Osteocyte (in vitro differentiated cells): ENCODE measurements at regions not wholly inside any gene's neighbourhood (a gene's known extent, or its start where the extent isn't known, plus 50 kb on each side); places are given as distances from the start of the nearest gene placed in this dataset.

Experiments used
- DNase-seq: peaks from one replicate; pipeline ENCODE4 v3.0.0; 2021; ENCODE audit warnings: mixed read lengths; ENCODE audit not compliant: unreplicated experiment; ENCODE audit errors: extremely low spot score
- H3K27ac Mint-ChIP-seq: one replicate; pipeline ENCODE4 v1.8.0; 2021; ENCODE audit warnings: mild to moderate bottlenecking, mixed read lengths; ENCODE audit not compliant: unreplicated experiment
- H3K27me3 Mint-ChIP-seq: one replicate; pipeline ENCODE4 v1.8.0; 2021; ENCODE audit warnings: mixed read lengths; ENCODE audit not compliant: unreplicated experiment
- H3K36me3 Mint-ChIP-seq: one replicate; pipeline ENCODE4 v1.8.0; 2021; ENCODE audit warnings: mixed read lengths; ENCODE audit not compliant: unreplicated experiment
- H3K4me1 Mint-ChIP-seq: one replicate; pipeline ENCODE4 v1.8.0; 2021; ENCODE audit warnings: mixed read lengths; ENCODE audit not compliant: unreplicated experiment
- H3K4me3 Mint-ChIP-seq: one replicate; pipeline ENCODE4 v1.8.0; 2021; ENCODE audit warnings: mild to moderate bottlenecking, moderate library complexity, mixed read lengths; ENCODE audit not compliant: unreplicated experiment
- H3K9me3 Mint-ChIP-seq: one replicate; pipeline ENCODE4 v1.8.0; 2021; ENCODE audit warnings: mixed read lengths; ENCODE audit not compliant: unreplicated experiment
- TF ChIP-seq, protein P1 (sequence below): fragments of 200-600 bp; sonication (generic); IDR thresholded peaks from 2 replicates; pipeline ENCODE4 v1.5.0; 2021; ENCODE audit warnings: antibody characterized with exemption, mild to moderate bottlenecking, moderate library complexity

DNA sequence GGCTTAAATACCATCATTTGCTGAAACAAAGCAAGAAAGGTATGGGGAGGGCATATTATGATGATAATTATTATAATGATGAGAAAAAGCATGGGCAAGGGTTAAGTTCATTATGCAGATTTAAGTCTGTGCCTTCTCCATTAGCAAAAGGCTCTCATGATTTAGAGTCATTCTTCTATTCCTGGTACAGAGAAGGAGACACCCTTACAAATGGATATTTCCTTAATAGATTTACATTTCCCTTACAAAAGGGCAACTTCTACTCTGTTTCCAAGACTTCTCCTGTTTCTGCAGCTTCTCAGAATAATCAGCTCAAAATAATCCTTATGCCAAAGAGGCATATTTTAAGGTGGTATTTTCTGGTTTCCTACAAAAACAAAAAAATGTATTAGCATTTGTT is 121.1 kb upstream of the CAMK1G start:
- no peak overlapping the region for H3K4me3 Mint-ChIP-seq
- H3K36me3 Mint-ChIP-seq, result no peaks in the 10 kb centered on the region
- TF ChIP-seq, protein P1, sequence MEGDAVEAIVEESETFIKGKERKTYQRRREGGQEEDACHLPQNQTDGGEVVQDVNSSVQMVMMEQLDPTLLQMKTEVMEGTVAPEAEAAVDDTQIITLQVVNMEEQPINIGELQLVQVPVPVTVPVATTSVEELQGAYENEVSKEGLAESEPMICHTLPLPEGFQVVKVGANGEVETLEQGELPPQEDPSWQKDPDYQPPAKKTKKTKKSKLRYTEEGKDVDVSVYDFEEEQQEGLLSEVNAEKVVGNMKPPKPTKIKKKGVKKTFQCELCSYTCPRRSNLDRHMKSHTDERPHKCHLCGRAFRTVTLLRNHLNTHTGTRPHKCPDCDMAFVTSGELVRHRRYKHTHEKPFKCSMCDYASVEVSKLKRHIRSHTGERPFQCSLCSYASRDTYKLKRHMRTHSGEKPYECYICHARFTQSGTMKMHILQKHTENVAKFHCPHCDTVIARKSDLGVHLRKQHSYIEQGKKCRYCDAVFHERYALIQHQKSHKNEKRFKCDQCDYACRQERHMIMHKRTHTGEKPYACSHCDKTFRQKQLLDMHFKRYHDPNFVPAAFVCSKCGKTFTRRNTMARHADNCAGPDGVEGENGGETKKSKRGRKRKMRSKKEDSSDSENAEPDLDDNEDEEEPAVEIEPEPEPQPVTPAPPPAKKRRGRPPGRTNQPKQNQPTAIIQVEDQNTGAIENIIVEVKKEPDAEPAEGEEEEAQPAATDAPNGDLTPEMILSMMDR, result no peak
- peaks cover 11% of the 10 kb centered on the region for H3K9me3 Mint-ChIP-seq
- no peaks in the 10 kb centered on the region for H3K4me1 Mint-ChIP-seq
- H3K27me3 Mint-ChIP-seq, result peaks cover 17% of the 10 kb centered on the region
- H3K27ac Mint-ChIP-seq, result no peak overlapping the region
- DNase-seq, result no peak

DNA sequence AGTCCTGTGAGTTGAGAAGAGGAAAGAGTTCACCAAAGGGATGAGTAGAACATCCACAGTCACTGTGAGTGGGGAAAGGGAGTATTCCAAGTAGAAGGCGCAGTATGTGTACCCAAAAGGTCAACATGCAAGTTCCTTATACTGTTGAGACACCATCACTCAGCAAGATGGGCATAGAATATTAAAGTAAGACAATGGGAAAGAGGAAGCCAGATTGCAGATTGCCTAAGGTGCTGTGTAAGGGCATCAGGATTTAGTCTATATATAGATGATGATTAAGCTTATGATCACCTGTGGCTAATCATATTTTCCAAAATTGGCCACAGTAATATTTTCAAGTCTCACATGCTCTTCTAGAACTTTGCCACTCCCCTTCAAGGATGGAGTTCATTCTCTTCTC is 120.1 kb upstream of the CAMK1G start:
- Mint-ChIP-seq H3K27ac (no peak overlapping the region), H3K27me3 (peaks cover 20% of the 10 kb centered on the region), H3K36me3 (no peaks in the 10 kb centered on the region), H3K4me3 (no peak overlapping the region), H3K4me1 (no peaks in the 10 kb centered on the region), H3K9me3 (peaks cover 11% of the 10 kb centered on the region)
- DNase-seq, result no peak
- TF ChIP-seq, protein P1, result no peak

DNA sequence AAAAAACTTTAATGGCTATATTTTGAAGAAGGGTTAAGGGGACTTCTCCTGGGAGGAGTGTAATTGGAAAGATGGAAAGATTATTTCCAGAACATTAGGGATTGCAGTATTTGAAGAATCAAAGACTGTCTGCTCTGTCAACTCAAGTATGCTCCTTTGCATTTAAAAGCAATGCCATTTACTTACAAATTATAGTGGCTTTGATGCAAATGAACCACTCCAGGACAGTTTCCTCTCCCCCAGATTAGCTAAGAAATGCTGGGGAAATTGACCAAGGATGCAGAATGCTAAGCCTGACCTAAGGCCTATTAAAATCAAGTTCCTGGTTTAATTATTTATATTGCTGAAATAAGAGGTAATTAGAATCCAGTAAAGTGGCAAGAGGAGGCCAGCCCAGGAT is 110.5 kb upstream of the CAMK1G start:
- Mint-ChIP-seq H3K27ac (no peak overlapping the region), H3K27me3 (peaks cover 1% of the 10 kb centered on the region), H3K36me3 (no peaks in the 10 kb centered on the region), H3K9me3 (no peaks in the 10 kb centered on the region), H3K4me3 (no peak overlapping the region), H3K4me1 (no peaks in the 10 kb centered on the region)
- TF ChIP-seq, protein P1, result no peak
- DNase-seq, result no peak

DNA sequence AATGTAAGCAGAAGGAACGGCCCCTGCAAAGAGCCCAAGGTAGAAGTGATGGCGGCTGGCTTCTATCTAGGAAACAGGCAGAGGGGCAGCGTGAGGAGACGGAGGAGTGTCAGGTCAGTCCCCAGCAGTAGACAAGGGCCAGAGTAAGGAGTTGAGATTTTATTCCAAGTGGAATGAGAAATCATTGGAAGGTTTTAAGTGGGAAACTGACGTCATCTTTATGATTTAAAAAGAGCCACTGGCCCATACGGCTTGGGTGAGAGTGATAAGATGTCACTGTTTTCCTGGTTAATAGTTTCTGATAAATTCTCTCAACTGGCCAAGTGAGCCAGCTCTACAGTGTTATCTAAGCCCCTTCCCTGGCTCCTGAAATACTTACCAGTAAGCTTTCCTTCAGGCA is 103.2 kb upstream of the CAMK1G start:
- DNase-seq, result no peak

DNA sequence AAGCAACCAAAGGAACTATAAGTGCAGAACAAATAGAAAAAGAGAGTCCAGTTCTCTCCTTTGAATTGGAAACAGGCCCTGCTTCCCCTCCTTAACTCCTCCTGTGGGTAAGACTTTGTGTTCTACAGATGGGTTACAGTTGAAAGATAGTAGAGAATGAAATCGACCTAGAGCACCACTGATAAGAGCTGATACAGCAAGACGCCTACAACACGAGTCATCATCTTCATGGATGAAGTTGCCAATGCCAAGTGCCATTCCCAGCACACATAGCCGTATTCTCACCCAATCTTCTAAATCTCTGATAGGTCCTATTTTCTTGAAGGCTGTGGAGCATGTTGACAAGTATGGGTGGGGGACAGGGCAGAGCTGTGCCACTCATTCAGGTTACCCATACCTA is 99.8 kb upstream of the CAMK1G start:
- no peak overlapping the region for H3K4me3 Mint-ChIP-seq
- no peak overlapping the region for H3K27ac Mint-ChIP-seq
- TF ChIP-seq, protein P1, result no peak
- no peaks in the 10 kb centered on the region for H3K4me1 Mint-ChIP-seq
- no peaks in the 10 kb centered on the region for H3K9me3 Mint-ChIP-seq
- no peaks in the 10 kb centered on the region for H3K27me3 Mint-ChIP-seq
- no peak for DNase-seq
- H3K36me3 Mint-ChIP-seq, result no peaks in the 10 kb centered on the region

More for the DNA sequence above, 103.2 kb upstream of the CAMK1G start:
- H3K36me3 Mint-ChIP-seq, result no peaks in the 10 kb centered on the region
- no peaks in the 10 kb centered on the region for H3K9me3 Mint-ChIP-seq
- TF ChIP-seq, protein P1, result no peak
- no peak overlapping the region for H3K27ac Mint-ChIP-seq
- no peaks in the 10 kb centered on the region for H3K27me3 Mint-ChIP-seq
- no peak overlapping the region for H3K4me3 Mint-ChIP-seq
- H3K4me1 Mint-ChIP-seq, result no peaks in the 10 kb centered on the region
